Pancreas (tissue), 10 donors: ENCODE measurements at regions not wholly inside any gene's neighbourhood (a gene's known extent, or its start where the extent isn't known, plus 50 kb on each side); places are given as distances from the start of the nearest gene placed in this dataset.

Experiments used
- ATAC-seq, 4 donors: fragments of 200-7000 bp; cut with Tn5 transposase; one replicate each; pipeline versions ENCODE4 v1.8.0 to v1.9.1; 2020; ENCODE audit warnings: mild to moderate bottlenecking in 4 of 4, moderate library complexity in 4 of 4
- DNase-seq, 6 donors: peaks; one replicate each; pipeline ENCODE4 v3.0.0-alpha.2; 2020
- FAIRE-seq: peaks from 2 replicates; lab custom pipeline; 2012; peaks lifted over from hg19 to GRCh38; lab: Jason Lieb, UNC
- H3K27ac ChIP-seq, 4 donors: fragments of 200-600 bp; sonication (generic); 1 replicate in 3 of 4; 2 replicates in 1 of 4; pipeline versions ENCODE4 v1.5.0 to v1.8.0; 2020
- H3K27me3 ChIP-seq, 4 donors: fragments of 200-600 bp; one replicate each; pipeline ENCODE4 v1.8.0; 2021
- H3K36me3 ChIP-seq, 3 donors: fragments of 200-600 bp; sonication (generic) in 1 of 3; one replicate each; pipeline versions ENCODE4 v1.5.0 to v1.8.0; 2020 to 2021
- H3K4me1 ChIP-seq, 3 donors: fragments of 200-600 bp; one replicate each; pipeline ENCODE4 v1.8.0; 2021
- H3K4me3 ChIP-seq, 4 donors: fragments of 200-600 bp; sonication (generic) in 2 of 4; one replicate each; pipeline versions ENCODE4 v1.5.0 to v1.8.0; 2020 to 2021
- H3K9me3 ChIP-seq, 4 donors: fragments of 200-600 bp; one replicate each; pipeline ENCODE4 v1.8.0; 2021
- CTCF ChIP-seq, 4 donors: fragments of 200-600 bp; sonication (generic) in 3 of 4; IDR thresholded peaks; one replicate each; pipeline versions ENCODE4 v1.5.0 to v1.8.0; 2021; ENCODE audit warnings: antibody characterized with exemption in 4 of 4
- WGBS, 2 donors: extraction: QIAGEN DNeasy Blood & Tissue Kit; methylation state at CpG; one replicate each; pipeline ENCODE4 v1.1.7; 2013; 5-methylcytosine and 5-hydroxymethylcytosine counted together
- intact Hi-C, 3 donors: fragments of 100-400 bp; cut with DNase I; formaldehyde crosslinking; loops; one replicate each; pipeline versions ENCODE4 v1.11.1 to v1.14.2; 2022
- donor health status: healthy with polysubstance abuse.
- donor health status: DM: no; HTN: no; CAD: no; lungs with moderate emphysema.
- donor health status: DM: no; HTN: no; CAD: no.
- donor health status: control.
- donor health status: control.
- donor health status: Bipolar disorder and iron deficiency.
- donor health status: DM: yes; HTN: yes; CAD: no.
- donor health status: DM: no; HTN: no; CAD: no.
- donor health status: DM: no; HTN: no; CAD: no.
- donor health status: DM: yes; HTN: yes; CAD: no.

- ATAC-seq (no peak), FAIRE-seq (no peak), DNase-seq (no peak)
- intact Hi-C loops = no loop called here
- no peaks in the 10 kb centered on the region for H3K27me3 ChIP-seq
- 70 to 91% methylated on average over 1 of the region's 1 CpG for WGBS, 2 donors
- H3K4me1 ChIP-seq = no peaks in the 10 kb centered on the region
- H3K9me3 ChIP-seq = no peaks in the 10 kb centered on the region
- no peaks in the 10 kb centered on the region for H3K36me3 ChIP-seq
- TF ChIP-seq CTCF (IDR thresholded peaks at IDR 0.05) = no peak
- H3K4me3 ChIP-seq = no peak overlapping the region
- H3K27ac ChIP-seq = no peak overlapping the region
These were observed 118.6 kb upstream of the CPEB2 start for GRCh38 chr4:14883661-14884060.

GRCh38 chr4:14887842-14888433 lies 114.3 kb upstream of the CPEB2 start:
- DNase-seq (no peak), FAIRE-seq (no peak), ATAC-seq (no peak)
- H3K36me3 ChIP-seq = no peaks in the 10 kb centered on the region
- no peaks in the 10 kb centered on the region for H3K27me3 ChIP-seq
- H3K4me1 ChIP-seq = no peaks in the 10 kb centered on the region
- no peak overlapping the region for H3K27ac ChIP-seq
- TF ChIP-seq CTCF (IDR thresholded peaks at IDR 0.05) = no peak
- intact Hi-C loops = no loop called here
- H3K4me3 ChIP-seq = no peak overlapping the region
- 81 to 89% methylated on average over 9 of the region's 9 CpGs for WGBS, 2 donors
- no peaks in the 10 kb centered on the region for H3K9me3 ChIP-seq

GRCh38 chr4:14888790-14889572 lies 113.3 kb upstream of the CPEB2 start:
- Histone ChIP-seq H3K9me3 (no peaks in the 10 kb centered on the region), H3K27me3 (no peaks in the 10 kb centered on the region), H3K27ac (no peak overlapping the region), H3K36me3 (no peaks in the 10 kb centered on the region), H3K4me3 (no peak overlapping the region), H3K4me1 (no peaks in the 10 kb centered on the region)
- FAIRE-seq = no peak
- no peak for TF ChIP-seq CTCF (IDR thresholded peaks at IDR 0.05)
- 66 to 84% methylated on average over 4 of the region's 4 CpGs for WGBS, 2 donors
- peak in 2 of 4 donors; percentile 67 for ATAC-seq
- DNase-seq = no peak
- intact Hi-C loops = no loop called here

- no peaks in the 10 kb centered on the region for H3K36me3 ChIP-seq
- H3K27me3 ChIP-seq = no peaks in the 10 kb centered on the region
- TF ChIP-seq CTCF (IDR thresholded peaks at IDR 0.05) = no peak
- H3K4me3 ChIP-seq = no peak overlapping the region
- H3K9me3 ChIP-seq = no peaks in the 10 kb centered on the region
- no peak for DNase-seq
- no peak overlapping the region for H3K27ac ChIP-seq
- WGBS, 2 donors = 89 to 100% methylated on average over 3 of the region's 3 CpGs
- no peaks in the 10 kb centered on the region for H3K4me1 ChIP-seq
- FAIRE-seq = no peak
- intact Hi-C loops = no loop called here
- no peak for ATAC-seq
These were observed 109.7 kb upstream of the CPEB2 start for GRCh38 chr4:14892563-14892962.

- no peaks in the 10 kb centered on the region for H3K36me3 ChIP-seq
- H3K27ac ChIP-seq = no peak overlapping the region
- intact Hi-C loops = no loop called here
- no peaks in the 10 kb centered on the region for H3K4me1 ChIP-seq
- DNase-seq = no peak
- H3K4me3 ChIP-seq = no peak overlapping the region
- WGBS, 2 donors = 88 to 90% methylated on average over 3 of the region's 3 CpGs
- no peak for FAIRE-seq
- no peaks in the 10 kb centered on the region for H3K9me3 ChIP-seq
- TF ChIP-seq CTCF (IDR thresholded peaks at IDR 0.05) = no peak
- ATAC-seq = no peak
- H3K27me3 ChIP-seq = no peaks in the 10 kb centered on the region
These were observed 108.6 kb upstream of the CPEB2 start for GRCh38 chr4:14893713-14894112.
